Immature natural killer cell (primary cell): ENCODE measurements at regions not wholly inside any gene's neighbourhood (a gene's known extent, or its start where the extent isn't known, plus 50 kb on each side); places are given as distances from the start of the nearest gene placed in this dataset.

Experiments used
- DNase-seq, 3 donors: peaks; one replicate each; pipeline ENCODE4 v3.0.0; 2022; ENCODE audit warnings: mixed read lengths in 1 of 3
- H3K27ac Mint-ChIP-seq, 6 donors: one replicate each; pipeline ENCODE4 v1.8.0; 2020; ENCODE audit warnings: mixed read lengths in 6 of 6, mild to moderate bottlenecking in 5 of 6, inconsistent platforms in 4 of 6, moderate library complexity in 3 of 6
- H3K27me3 Mint-ChIP-seq, 3 donors: one replicate each; pipeline ENCODE4 v1.8.0; 2020 to 2021; ENCODE audit warnings: low read depth in 3 of 3, mild to moderate bottlenecking in 3 of 3, mixed read lengths in 3 of 3, moderate library complexity in 3 of 3, inconsistent platforms in 1 of 3
- H3K36me3 Mint-ChIP-seq, 3 donors: one replicate each; pipeline ENCODE4 v1.8.0; 2020; ENCODE audit warnings: mixed read lengths in 3 of 3, inconsistent platforms in 2 of 3, mild to moderate bottlenecking in 2 of 3
- H3K4me1 Mint-ChIP-seq, 2 donors: one replicate each; pipeline ENCODE4 v1.8.0; 2020; ENCODE audit warnings: inconsistent platforms in 2 of 2, mild to moderate bottlenecking in 2 of 2, mixed read lengths in 2 of 2, moderate library complexity in 1 of 2
- H3K4me3 Mint-ChIP-seq, 5 donors: one replicate each; pipeline ENCODE4 v1.8.0; 2020; ENCODE audit warnings: mild to moderate bottlenecking in 5 of 5, mixed read lengths in 5 of 5, inconsistent platforms in 3 of 5, moderate library complexity in 3 of 5
- H3K9me3 Mint-ChIP-seq, 6 donors: one replicate each; pipeline ENCODE4 v1.8.0; 2020; ENCODE audit warnings: mild to moderate bottlenecking in 6 of 6, mixed read lengths in 6 of 6, inconsistent platforms in 4 of 6, moderate library complexity in 3 of 6

DNA sequence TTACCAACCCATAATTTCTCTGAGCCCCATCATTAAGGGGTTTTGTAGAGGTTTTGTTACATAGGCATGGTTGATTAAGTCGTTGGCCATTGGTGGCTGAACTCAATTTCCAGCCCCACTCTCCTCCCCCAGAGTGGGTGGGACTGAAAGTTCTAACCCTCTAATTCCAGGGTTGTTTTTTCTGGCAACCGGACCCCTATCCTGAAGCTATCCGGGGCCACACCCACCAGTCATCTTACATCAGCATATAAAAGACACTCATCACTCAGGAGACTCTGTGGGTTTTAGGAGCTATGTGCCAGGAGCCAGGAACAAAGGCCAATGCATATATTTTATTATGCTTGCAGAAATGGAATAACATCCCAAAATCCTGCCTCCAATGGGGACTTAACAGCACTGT, 186.0 kb downstream of the NXNL2 start:
- H3K27me3 Mint-ChIP-seq, result peaks cover 4 to 13% (median 5%) of the 10 kb centered on the region in 3 donors
- DNase-seq, result no peak
- peaks cover 0 to 2% (median 0%) of the 10 kb centered on the region in 6 donors for H3K9me3 Mint-ChIP-seq
- H3K36me3 Mint-ChIP-seq, result no peaks in the 10 kb centered on the region
- H3K4me1 Mint-ChIP-seq, result no peaks in the 10 kb centered on the region
- no peak overlapping the region for H3K27ac Mint-ChIP-seq
- H3K4me3 Mint-ChIP-seq, result no peak overlapping the region

DNA sequence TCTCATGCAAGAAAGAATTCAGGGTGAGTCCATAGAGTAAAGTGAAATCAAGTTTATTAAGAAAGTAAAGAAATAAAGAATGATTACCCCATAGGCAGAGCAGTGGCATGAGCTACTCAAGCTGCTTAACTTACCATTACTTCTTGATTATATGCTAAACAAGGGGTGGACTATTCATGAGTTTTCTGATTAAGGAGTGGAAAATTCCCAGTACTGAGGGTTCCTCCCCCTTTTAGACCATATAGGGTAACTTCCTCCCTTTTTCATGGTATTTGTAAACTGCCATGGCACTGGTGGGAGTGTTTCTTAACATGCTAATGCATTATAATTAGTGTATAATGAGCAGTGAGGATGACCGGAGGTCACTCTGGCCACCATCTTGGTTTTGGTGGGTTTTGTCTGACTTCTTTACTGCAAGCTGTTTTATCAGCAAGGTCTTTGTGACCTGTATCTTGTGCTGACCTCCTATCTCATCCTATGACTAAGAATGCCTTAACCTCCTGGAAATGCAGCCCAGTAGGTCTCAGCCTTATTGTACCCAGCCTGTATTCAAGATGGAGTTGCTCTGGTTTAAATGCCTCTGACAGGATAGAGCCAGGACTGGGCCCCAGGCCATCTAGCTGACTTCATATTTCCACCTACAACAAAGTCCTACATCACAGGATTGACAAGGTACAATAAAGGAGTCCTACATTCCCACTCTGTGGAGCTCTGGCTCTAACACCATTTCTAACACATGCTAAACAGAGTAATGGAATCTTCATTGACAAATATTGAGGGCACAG, 186.7 kb downstream of the NXNL2 start:
- no peaks in the 10 kb centered on the region for H3K4me1 Mint-ChIP-seq
- no peak overlapping the region for H3K27ac Mint-ChIP-seq
- H3K27me3 Mint-ChIP-seq, result peaks cover 2 to 11% (median 5%) of the 10 kb centered on the region in 3 donors
- peaks cover 0 to 2% (median 0%) of the 10 kb centered on the region in 6 donors for H3K9me3 Mint-ChIP-seq
- no peaks in the 10 kb centered on the region for H3K36me3 Mint-ChIP-seq
- no peak for DNase-seq
- H3K4me3 Mint-ChIP-seq, result no peak overlapping the region

GRCh38 chr9:88722753-88723152, 187.8 kb downstream of the NXNL2 start:
- H3K4me1 Mint-ChIP-seq, result no peaks in the 10 kb centered on the region
- H3K27ac Mint-ChIP-seq, result no peak overlapping the region
- H3K27me3 Mint-ChIP-seq, result peaks cover 2 to 7% (median 5%) of the 10 kb centered on the region in 3 donors
- H3K36me3 Mint-ChIP-seq, result no peaks in the 10 kb centered on the region
- H3K9me3 Mint-ChIP-seq, result peaks cover 0 to 4% (median 0%) of the 10 kb centered on the region in 6 donors
- no peak overlapping the region for H3K4me3 Mint-ChIP-seq
- no peak for DNase-seq

DNA sequence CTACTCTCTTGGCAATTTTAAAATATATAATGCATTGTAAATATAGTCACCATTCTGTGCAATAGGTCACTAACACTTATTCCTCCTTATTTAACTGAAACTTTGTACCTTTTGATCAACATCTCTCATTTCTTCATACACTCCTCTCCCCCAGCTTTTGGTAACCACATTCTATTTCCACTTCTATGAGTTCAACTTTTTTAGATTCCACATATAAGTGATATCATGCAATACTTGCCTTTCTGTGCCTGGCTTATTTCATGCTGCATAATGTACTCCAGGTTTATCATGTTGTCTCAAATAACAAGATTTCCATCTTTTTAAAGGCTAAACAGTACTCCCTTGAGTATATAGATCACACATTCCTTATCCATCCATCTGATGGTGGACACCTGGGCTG, 188.8 kb downstream of the NXNL2 start:
- H3K27me3 Mint-ChIP-seq, result peaks cover 2 to 7% (median 5%) of the 10 kb centered on the region in 3 donors
- peaks cover 0 to 2% (median 0%) of the 10 kb centered on the region in 6 donors for H3K9me3 Mint-ChIP-seq
- H3K27ac Mint-ChIP-seq, result no peak overlapping the region
- H3K36me3 Mint-ChIP-seq, result no peaks in the 10 kb centered on the region
- H3K4me3 Mint-ChIP-seq, result no peak overlapping the region
- no peak for DNase-seq
- H3K4me1 Mint-ChIP-seq, result no peaks in the 10 kb centered on the region

GRCh38 chr9:88724331-88724730, 189.4 kb downstream of the NXNL2 start:
- peaks cover 0 to 2% (median 0%) of the 10 kb centered on the region in 6 donors for H3K9me3 Mint-ChIP-seq
- H3K4me3 Mint-ChIP-seq, result no peak overlapping the region
- peaks cover 2 to 7% (median 5%) of the 10 kb centered on the region in 3 donors for H3K27me3 Mint-ChIP-seq
- no peaks in the 10 kb centered on the region for H3K36me3 Mint-ChIP-seq
- no peak for DNase-seq
- H3K4me1 Mint-ChIP-seq, result no peaks in the 10 kb centered on the region
- H3K27ac Mint-ChIP-seq, result no peak overlapping the region

DNA sequence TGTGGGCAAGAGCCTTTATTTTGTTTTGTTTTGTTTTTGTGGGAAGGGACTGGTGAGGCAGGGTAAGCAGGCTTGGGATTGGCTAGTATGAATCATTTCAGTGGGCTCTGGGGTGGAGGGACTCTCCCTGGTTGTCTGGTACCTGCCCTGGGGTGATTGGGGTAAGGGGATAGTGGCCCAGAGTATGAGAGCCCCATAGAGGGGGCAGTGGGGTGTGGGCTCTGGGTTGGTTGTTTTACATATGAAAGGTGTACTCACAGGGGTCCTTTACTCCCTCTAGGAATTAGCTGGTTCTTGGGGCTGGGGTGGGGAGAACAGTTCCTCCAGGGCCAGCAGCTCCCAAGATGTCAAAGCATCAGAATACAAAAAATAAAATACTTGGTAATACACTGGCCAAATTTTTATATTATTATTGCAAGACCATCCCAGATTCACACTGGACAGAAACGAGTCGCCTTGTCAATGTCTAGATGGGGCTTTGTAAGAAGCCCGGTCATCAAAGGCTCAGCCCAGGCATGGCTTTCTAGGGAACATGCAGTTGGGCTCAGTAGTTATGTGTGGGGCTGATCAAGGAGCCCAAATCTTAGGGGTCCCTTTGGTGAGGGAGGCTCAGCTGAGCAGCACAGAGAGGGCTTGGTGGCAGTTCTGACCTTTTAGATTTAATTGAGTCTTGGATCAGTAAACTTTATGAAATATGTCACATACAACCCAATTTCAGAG, 190.5 kb downstream of the NXNL2 start:
- DNase-seq, result no peak
- H3K4me1 Mint-ChIP-seq, result no peaks in the 10 kb centered on the region
- peaks cover 0 to 2% (median 0%) of the 10 kb centered on the region in 6 donors for H3K9me3 Mint-ChIP-seq
- peaks cover 2 to 7% (median 5%) of the 10 kb centered on the region in 3 donors for H3K27me3 Mint-ChIP-seq
- H3K36me3 Mint-ChIP-seq, result no peaks in the 10 kb centered on the region
- no peak overlapping the region for H3K27ac Mint-ChIP-seq
- no peak overlapping the region for H3K4me3 Mint-ChIP-seq

DNA sequence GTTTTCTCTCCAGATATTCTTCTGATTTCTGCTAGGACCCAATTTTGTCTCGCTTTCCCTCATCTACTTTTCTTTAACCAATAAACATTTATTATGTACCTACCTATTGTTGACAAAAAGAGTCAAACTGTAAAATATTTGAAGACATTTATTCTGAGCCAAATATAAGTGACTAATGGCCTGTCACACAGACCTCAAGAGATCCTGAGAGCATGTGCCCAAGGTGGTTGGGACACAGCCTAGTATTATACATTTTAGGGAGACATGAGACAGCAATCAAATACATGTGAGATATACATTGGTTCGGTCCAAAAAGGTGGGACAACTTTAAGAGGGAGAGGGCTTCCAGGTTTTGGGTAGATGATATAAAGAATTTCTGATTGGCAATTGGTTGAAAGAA, 191.8 kb downstream of the NXNL2 start:
- no peak overlapping the region for H3K27ac Mint-ChIP-seq
- peaks cover 0 to 2% (median 0%) of the 10 kb centered on the region in 6 donors for H3K9me3 Mint-ChIP-seq
- H3K4me1 Mint-ChIP-seq, result no peaks in the 10 kb centered on the region
- H3K4me3 Mint-ChIP-seq, result no peak overlapping the region
- peaks cover 2 to 7% (median 5%) of the 10 kb centered on the region in 3 donors for H3K27me3 Mint-ChIP-seq
- no peaks in the 10 kb centered on the region for H3K36me3 Mint-ChIP-seq
- no peak for DNase-seq

DNA sequence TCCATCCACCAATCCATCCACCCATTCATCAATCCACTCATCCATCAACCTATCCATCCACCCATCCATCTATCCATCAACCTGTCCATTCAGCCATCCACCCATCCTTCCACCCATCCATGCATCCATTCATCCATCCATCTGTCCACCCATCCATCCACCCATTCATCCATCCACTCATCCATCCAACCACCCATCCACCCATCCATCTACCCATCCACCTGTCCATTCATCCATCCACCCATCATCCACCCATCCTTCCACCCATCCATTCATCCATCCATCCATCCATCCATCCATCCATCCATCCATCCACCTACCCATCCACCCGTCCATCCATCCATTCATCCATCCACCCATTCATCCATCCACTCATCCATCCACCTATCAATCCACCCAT, 195.8 kb downstream of the NXNL2 start:
- DNase-seq, result no peak
- Mint-ChIP-seq H3K4me1 (no peaks in the 10 kb centered on the region), H3K27me3 (peaks cover 0 to 4% (median 2%) of the 10 kb centered on the region in 3 donors), H3K36me3 (no peaks in the 10 kb centered on the region), H3K4me3 (no peak overlapping the region), H3K9me3 (peaks cover 0 to 5% (median 0%) of the 10 kb centered on the region in 6 donors), H3K27ac (no peak overlapping the region)

GRCh38 chr9:88732128-88732527, 197.2 kb downstream of the NXNL2 start:
- no peak for DNase-seq
- Mint-ChIP-seq H3K27me3 (peaks cover 0 to 4% (median 2%) of the 10 kb centered on the region in 3 donors), H3K4me1 (no peaks in the 10 kb centered on the region), H3K36me3 (no peaks in the 10 kb centered on the region), H3K9me3 (peaks cover 0 to 3% (median 0%) of the 10 kb centered on the region in 6 donors), H3K27ac (no peak overlapping the region), H3K4me3 (no peak overlapping the region)

GRCh38 chr9:88733651-88734421, 198.9 kb downstream of the NXNL2 start:
- Mint-ChIP-seq H3K36me3 (no peaks in the 10 kb centered on the region), H3K27ac (no peak overlapping the region), H3K27me3 (peaks cover 0 to 5% (median 2%) of the 10 kb centered on the region in 3 donors), H3K4me1 (no peaks in the 10 kb centered on the region), H3K4me3 (no peak overlapping the region), H3K9me3 (peaks cover 0 to 3% (median 0%) of the 10 kb centered on the region in 6 donors)
- no peak for DNase-seq

DNA sequence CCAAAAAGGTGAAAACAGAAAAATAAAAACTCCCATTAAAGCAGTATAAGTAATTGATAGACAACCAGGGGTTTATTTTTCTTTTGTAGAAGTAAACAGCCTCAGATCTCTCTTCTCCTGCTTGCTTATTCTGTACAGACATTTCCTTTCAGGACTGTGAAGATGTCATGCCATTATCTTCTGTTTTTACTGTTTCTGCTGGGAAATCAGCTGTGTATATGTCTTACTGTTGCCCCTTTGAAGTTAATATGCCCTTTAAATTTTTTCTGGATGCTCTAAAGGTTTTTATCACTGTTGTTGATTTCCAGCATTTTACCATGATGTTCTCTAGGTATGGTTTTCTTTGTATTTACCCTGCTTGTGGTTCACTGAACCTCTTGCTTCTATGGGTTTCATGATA, 199.5 kb downstream of the NXNL2 start:
- peaks cover 0 to 8% (median 3%) of the 10 kb centered on the region in 3 donors for H3K27me3 Mint-ChIP-seq
- H3K4me3 Mint-ChIP-seq, result no peak overlapping the region
- peaks cover 0 to 3% (median 0%) of the 10 kb centered on the region in 6 donors for H3K9me3 Mint-ChIP-seq
- H3K4me1 Mint-ChIP-seq, result no peaks in the 10 kb centered on the region
- no peak overlapping the region for H3K27ac Mint-ChIP-seq
- no peak for DNase-seq
- H3K36me3 Mint-ChIP-seq, result no peaks in the 10 kb centered on the region

GRCh38 chr9:88736136-88736637, 201.2 kb downstream of the NXNL2 start:
- H3K36me3 Mint-ChIP-seq, result no peaks in the 10 kb centered on the region
- no peaks in the 10 kb centered on the region for H3K4me1 Mint-ChIP-seq
- no peak overlapping the region for H3K4me3 Mint-ChIP-seq
- no peak overlapping the region for H3K27ac Mint-ChIP-seq
- H3K9me3 Mint-ChIP-seq, result peaks cover 0 to 3% (median 0%) of the 10 kb centered on the region in 6 donors
- H3K27me3 Mint-ChIP-seq, result peaks cover 0 to 9% (median 4%) of the 10 kb centered on the region in 3 donors
- no peak for DNase-seq

DNA sequence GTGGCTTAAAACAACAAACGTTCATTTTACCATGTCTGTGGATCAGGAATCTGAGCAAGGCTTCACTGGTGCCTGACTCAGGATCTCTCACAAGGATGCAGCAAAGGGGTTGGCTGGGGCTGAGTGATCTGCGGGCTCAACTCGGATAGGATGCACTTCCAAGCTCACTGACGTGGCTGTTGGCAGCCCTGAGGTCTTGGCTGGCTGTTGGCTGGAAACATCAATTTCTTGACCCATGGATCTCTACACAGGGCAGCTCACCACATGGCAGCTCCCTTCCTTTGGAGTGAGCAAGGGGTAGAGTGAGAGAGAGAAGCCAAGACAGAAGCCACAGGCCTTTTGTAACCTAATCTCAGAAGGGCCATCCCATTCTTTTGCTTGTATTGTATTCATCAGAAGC, 202.1 kb downstream of the NXNL2 start:
- no peaks in the 10 kb centered on the region for H3K36me3 Mint-ChIP-seq
- peaks cover 2 to 7% (median 4%) of the 10 kb centered on the region in 3 donors for H3K27me3 Mint-ChIP-seq
- H3K27ac Mint-ChIP-seq, result no peak overlapping the region
- no peak overlapping the region for H3K4me3 Mint-ChIP-seq
- DNase-seq, result no peak
- H3K4me1 Mint-ChIP-seq, result no peaks in the 10 kb centered on the region
- peaks cover 0 to 3% (median 0%) of the 10 kb centered on the region in 6 donors for H3K9me3 Mint-ChIP-seq
